ENCODE measurements at regions not wholly inside any gene's neighbourhood (a gene's known extent, or its start where the extent isn't known, plus 50 kb on each side); places are given as distances from the start of the nearest gene placed in this dataset.

GRCh38 chr6:43861212-43861894 lies 91.3 kb downstream of the VEGFA start:
- Histone ChIP-seq H3K27me3 (ENCODE audit: control insufficient read depth in 3 of 3, insufficient read depth in 3 of 3, low read length in 2 of 3) (no peaks in the 10 kb centered on the region), H3K4me1 (ENCODE audit: control insufficient read depth in 5 of 5, insufficient read depth in 5 of 5, low read length in 5 of 5) (peaks cover 0 to 25% (median 0%) of the 10 kb centered on the region in 5 donors), H3K9me3 (ENCODE audit: control insufficient read depth in 4 of 4, insufficient read depth in 3 of 4, low read length in 3 of 4) (no peaks in the 10 kb centered on the region), H3K4me3 (no peak overlapping the region), H3K36me3 (ENCODE audit: control insufficient read depth in 4 of 4, insufficient read depth in 4 of 4, low read length in 4 of 4) (no peaks in the 10 kb centered on the region), H3K27ac (ENCODE audit: low read depth in 1 of 2, low read length in 1 of 2) (no peak overlapping the region), H3K9ac (ENCODE audit: insufficient read depth in 1 of 2, low read length in 2 of 2) (no peak overlapping the region)
- ATAC-seq (ENCODE audit: insufficient read depth, low FRiP score) (no peak), DNase-seq (no peak)
- no peak for TF ChIP-seq CTCF (IDR thresholded peaks at IDR 0.05; ENCODE audit: control extremely low read depth, extremely low read depth)
- 78 to 85% methylated on average over 14 of the region's 14 CpGs for whole genome bisulfite sequencing, 2 donors

GRCh38 chr6:43860285-43860684 lies 90.3 kb downstream of the VEGFA start:
- Histone ChIP-seq H3K9me3 (ENCODE audit: control insufficient read depth in 4 of 4, insufficient read depth in 3 of 4, low read length in 3 of 4) (no peaks in the 10 kb centered on the region), H3K4me3 (no peak overlapping the region), H3K27ac (ENCODE audit: low read depth in 1 of 2, low read length in 1 of 2) (no peak overlapping the region), H3K9ac (ENCODE audit: insufficient read depth in 1 of 2, low read length in 2 of 2) (no peak overlapping the region), H3K36me3 (ENCODE audit: control insufficient read depth in 4 of 4, insufficient read depth in 4 of 4, low read length in 4 of 4) (no peaks in the 10 kb centered on the region), H3K4me1 (ENCODE audit: control insufficient read depth in 5 of 5, insufficient read depth in 5 of 5, low read length in 5 of 5) (peaks cover 0 to 22% (median 0%) of the 10 kb centered on the region in 5 donors), H3K27me3 (ENCODE audit: control insufficient read depth in 3 of 3, insufficient read depth in 3 of 3, low read length in 2 of 3) (no peaks in the 10 kb centered on the region)
- ATAC-seq (ENCODE audit: insufficient read depth, low FRiP score) (no peak), DNase-seq (no peak)
- 73 to 84% methylated on average over 7 of the region's 7 CpGs for WGBS, 2 donors
- no peak for TF ChIP-seq CTCF (IDR thresholded peaks at IDR 0.05; ENCODE audit: control extremely low read depth, extremely low read depth)

- no peaks in the 10 kb centered on the region for H3K36me3 ChIP-seq (ENCODE audit: control insufficient read depth in 4 of 4, insufficient read depth in 4 of 4, low read length in 4 of 4)
- no peaks in the 10 kb centered on the region for H3K9me3 ChIP-seq (ENCODE audit: control insufficient read depth in 4 of 4, insufficient read depth in 3 of 4, low read length in 3 of 4)
- no peak for ATAC-seq (ENCODE audit: insufficient read depth, low FRiP score)
- no peak overlapping the region for H3K9ac ChIP-seq (ENCODE audit: insufficient read depth in 1 of 2, low read length in 2 of 2)
- no peak overlapping the region for H3K4me3 ChIP-seq
- TF ChIP-seq CTCF (IDR thresholded peaks at IDR 0.05; ENCODE audit: control extremely low read depth, extremely low read depth) = no peak
- WGBS, 2 donors = 87 to 95% methylated on average over 9 of the region's 9 CpGs
- H3K27me3 ChIP-seq (ENCODE audit: control insufficient read depth in 3 of 3, insufficient read depth in 3 of 3, low read length in 2 of 3) = no peaks in the 10 kb centered on the region
- no peak overlapping the region for H3K27ac ChIP-seq (ENCODE audit: low read depth in 1 of 2, low read length in 1 of 2)
- no peak for DNase-seq
- peaks cover 0 to 22% (median 0%) of the 10 kb centered on the region in 5 donors for H3K4me1 ChIP-seq (ENCODE audit: control insufficient read depth in 5 of 5, insufficient read depth in 5 of 5, low read length in 5 of 5)
Measured at GRCh38 chr6:43859213-43859612, 89.2 kb downstream of the VEGFA start.

Measured in lung (tissue), 11 donors.